ENCODE measurements at regions not wholly inside any gene's neighbourhood (a gene's known extent, or its start where the extent isn't known, plus 50 kb on each side); places are given as distances from the start of the nearest gene placed in this dataset.

DNA sequence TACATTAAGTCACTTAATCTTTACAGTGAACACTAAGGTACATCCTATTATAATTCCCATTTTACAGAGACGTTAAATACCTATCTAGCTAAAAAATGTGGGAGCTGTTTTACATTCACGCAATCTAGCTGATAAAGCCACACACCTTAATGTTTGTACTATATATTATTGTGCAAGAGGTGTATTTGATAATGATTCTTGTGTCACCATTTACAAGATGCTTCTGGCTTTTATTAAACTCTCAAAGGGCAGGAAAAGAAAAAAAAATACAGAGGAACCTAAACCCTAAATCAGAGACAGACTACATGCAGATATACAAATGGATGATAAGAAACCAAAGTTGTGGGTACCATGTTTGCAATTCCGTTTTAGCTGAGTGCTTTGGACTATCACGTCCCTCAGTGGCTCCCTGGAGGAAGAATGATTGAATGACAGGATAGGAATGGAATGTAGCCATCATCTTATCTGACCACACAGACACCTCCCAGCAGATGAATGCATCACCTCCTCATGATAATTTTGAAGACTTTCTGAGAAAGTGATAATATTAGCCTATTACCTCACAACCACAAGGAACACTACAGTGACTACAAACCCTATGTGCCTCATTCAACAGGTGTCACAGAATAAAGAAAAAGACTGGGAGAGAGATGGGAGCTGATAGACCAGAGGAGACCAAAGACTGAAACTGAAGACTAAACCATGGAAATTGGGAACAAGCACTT lies 230.5 kb upstream of the SERP2 start (continued):
- no peak for TF ChIP-seq REST (IDR thresholded peaks at IDR 0.05; ENCODE audit: low read depth, low read length)

DNA sequence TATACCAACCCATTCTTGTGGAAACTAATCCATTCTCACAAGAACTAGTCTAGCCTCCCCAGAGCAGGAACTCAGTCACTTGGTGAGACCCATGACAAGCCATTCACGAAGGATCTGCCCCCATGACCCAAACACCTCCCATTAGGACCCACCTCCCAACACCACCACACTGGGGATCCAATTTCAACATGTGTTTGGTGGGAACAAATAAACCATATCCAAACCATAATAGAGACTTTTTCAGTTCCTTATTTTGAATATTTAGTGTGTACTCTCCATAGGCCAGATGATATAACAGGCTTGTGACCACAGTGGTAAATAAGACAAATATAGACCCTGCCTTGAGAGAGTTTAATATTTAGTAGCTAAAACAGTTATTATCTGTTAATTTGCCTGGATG lies 227.5 kb upstream of the SERP2 start:
- peaks cover 5% of the 10 kb centered on the region for H3K4me1 ChIP-seq (ENCODE audit: control insufficient read depth, insufficient read depth, low read length)
- no peaks in the 10 kb centered on the region for H3K36me3 ChIP-seq (ENCODE audit: control insufficient read depth in 2 of 2, insufficient read depth in 2 of 2, low read length in 1 of 2)
- H3K4me2 ChIP-seq (ENCODE audit: control insufficient read depth, insufficient read depth) = no peak overlapping the region
- ChIA-PET CTCF (no interaction called here), SMC1A (ENCODE audit: uncharacterized antibody, unreplicated experiment) (no interaction called here), POLR2A (no interaction called here), RAD21 (ENCODE audit: unreplicated experiment) (no interaction called here)
- H3K9ac ChIP-seq (ENCODE audit: control insufficient read depth, insufficient read depth, low read length) = no peak overlapping the region
- H3K27ac ChIP-seq (ENCODE audit: control insufficient read depth, insufficient read depth) = no peak overlapping the region
- 0% methylated on average over 1 of the region's 1 CpG for WGBS (ENCODE audit: insufficient coverage, insufficient replicate concordance, low lambda C conversion rate, missing lambda C conversion rate)
- H3K27me3 ChIP-seq (replicated peaks in 1 of 2; ENCODE audit: control insufficient read depth in 2 of 2, insufficient read depth in 2 of 2, low read length in 1 of 2) = peaks cover 0 to 6% of the 10 kb centered on the region in 2 experiments; a peak in 2 of 4 replicates
- in situ Hi-C loops (cut with MboI) = no loop called here
- TF ChIP-seq TARDBP (IDR thresholded peaks at IDR 0.05; ENCODE audit: borderline replicate concordance) (no peak), RUNX3 (IDR thresholded peaks at IDR 0.05; ENCODE audit: low read length) (0 out of 2 replicates have a peak, but pooled peaks have one; percentile 6)
- no peak overlapping the region for H3K4me3 ChIP-seq
- H3K79me2 ChIP-seq (ENCODE audit: control insufficient read depth, insufficient read depth, low read length) = no peaks in the 10 kb centered on the region
- intact Hi-C loops (cut with micrococcal nuclease; ENCODE audit: unreplicated experiment) = no loop called here
- DNase-seq (ENCODE audit: low read depth, low spot score) (no peak), FAIRE-seq (no peak), ATAC-seq (no peak)
- no peak overlapping the region for H2AFZ ChIP-seq (ENCODE audit: control insufficient read depth, low read depth, low read length)
- H3K9me3 ChIP-seq (replicated peaks; ENCODE audit: control insufficient read depth, insufficient read depth, low read length) = no peaks in the 10 kb centered on the region; the same call in 2 of the 3 replicates
- no TSS peak for BruUV-seq (replicated peaks)
- no peaks in the 10 kb centered on the region for H4K20me1 ChIP-seq (ENCODE audit: control insufficient read depth, insufficient read depth)

Measured in GM12878 (cell line).